HCT116 (cell line): ENCODE measurements at regions not wholly inside any gene's neighbourhood (a gene's known extent, or its start where the extent isn't known, plus 50 kb on each side); places are given as distances from the start of the nearest gene placed in this dataset.

Experiments
- CEBPB ChIP-seq: IDR thresholded peaks from 2 replicates; pipeline ENCODE4 v1.6.1; 2012; ENCODE audit warnings: low read depth
- EZH2phosphoT487 ChIP-seq: fragments of 200-600 bp; IDR thresholded peaks from 2 replicates; pipeline ENCODE4 v1.6.1; 2018; ENCODE audit warnings: antibody characterized with exemption, borderline replicate concordance
- POLR2AphosphoS5 ChIP-seq: IDR thresholded peaks from 2 replicates; pipeline ENCODE4 v1.6.1; 2011; ENCODE audit warnings: mild to moderate bottlenecking, low read depth, low read length, moderate library complexity
- SIN3A ChIP-seq: IDR thresholded peaks from 2 replicates; pipeline ENCODE4 v1.6.1; 2012; ENCODE audit warnings: low read depth
- TCF7L2 ChIP-seq: IDR thresholded peaks from 2 replicates; pipeline ENCODE4 v1.7.0; 2011; ENCODE audit warnings: borderline replicate concordance, inconsistent platforms; ENCODE audit not compliant: insufficient read depth, insufficient read length; ENCODE audit errors: extremely low read depth
- ZBTB33 ChIP-seq: IDR thresholded peaks from 2 replicates; pipeline ENCODE4 v1.6.1; 2011; ENCODE audit warnings: mild to moderate bottlenecking, low read length, moderate library complexity; ENCODE audit not compliant: insufficient replicate concordance; ENCODE audit errors: extremely low read depth
- ZNF274 ChIP-seq: fragments of 200-500 bp; sonication (Bioruptor generic); IDR thresholded peaks from 2 replicates; pipeline ENCODE4 v1.6.1; 2014; ENCODE audit warnings: mild to moderate bottlenecking, low read depth, low read length, inconsistent platforms
- TF ChIP-seq, protein P1 (sequence below), 3 experiments: fragments of 200-600 bp in 1 of 3; sonication (generic) in 1 of 3; IDR thresholded peaks in 2 of 3; conservative IDR thresholded peaks in 1 of 3; 2 replicates each; pipeline ENCODE4 v1.5.1; 2012 to 2017; ENCODE audit warnings: low read depth in 2 of 3, low read length in 2 of 3, antibody characterized with exemption in 1 of 3, borderline replicate concordance in 1 of 3, control low read depth in 1 of 3, mild to moderate bottlenecking in 1 of 3, mixed read lengths in 1 of 3, mixed run types in 1 of 3, moderate library complexity in 1 of 3; ENCODE audit not compliant: insufficient read depth in 1 of 3

- TF ChIP-seq TCF7L2, result no peak
- TF ChIP-seq SIN3A, result no peak
- no peak for TF ChIP-seq ZNF274
- no peak for TF ChIP-seq POLR2AphosphoS5
- TF ChIP-seq, protein P1, sequence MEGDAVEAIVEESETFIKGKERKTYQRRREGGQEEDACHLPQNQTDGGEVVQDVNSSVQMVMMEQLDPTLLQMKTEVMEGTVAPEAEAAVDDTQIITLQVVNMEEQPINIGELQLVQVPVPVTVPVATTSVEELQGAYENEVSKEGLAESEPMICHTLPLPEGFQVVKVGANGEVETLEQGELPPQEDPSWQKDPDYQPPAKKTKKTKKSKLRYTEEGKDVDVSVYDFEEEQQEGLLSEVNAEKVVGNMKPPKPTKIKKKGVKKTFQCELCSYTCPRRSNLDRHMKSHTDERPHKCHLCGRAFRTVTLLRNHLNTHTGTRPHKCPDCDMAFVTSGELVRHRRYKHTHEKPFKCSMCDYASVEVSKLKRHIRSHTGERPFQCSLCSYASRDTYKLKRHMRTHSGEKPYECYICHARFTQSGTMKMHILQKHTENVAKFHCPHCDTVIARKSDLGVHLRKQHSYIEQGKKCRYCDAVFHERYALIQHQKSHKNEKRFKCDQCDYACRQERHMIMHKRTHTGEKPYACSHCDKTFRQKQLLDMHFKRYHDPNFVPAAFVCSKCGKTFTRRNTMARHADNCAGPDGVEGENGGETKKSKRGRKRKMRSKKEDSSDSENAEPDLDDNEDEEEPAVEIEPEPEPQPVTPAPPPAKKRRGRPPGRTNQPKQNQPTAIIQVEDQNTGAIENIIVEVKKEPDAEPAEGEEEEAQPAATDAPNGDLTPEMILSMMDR (IDR thresholded peaks at IDR 0.05 in 2 of 3, conservative IDR thresholded peaks at IDR 0.05 in 1 of 3; ENCODE audit: borderline replicate concordance in 1 of 3, insufficient read depth in 1 of 3, low read depth in 2 of 3, low read length in 2 of 3), result no peak
- no peak for TF ChIP-seq EZH2phosphoT487
- no peak for TF ChIP-seq ZBTB33
- TF ChIP-seq CEBPB, result no peak
Measured at GRCh38 chr12:107284692-107285091, 191.3 kb upstream of the CRY1 start.
